Endodermal cell (in vitro differentiated cells): ENCODE measurements at regions not wholly inside any gene's neighbourhood (a gene's known extent, or its start where the extent isn't known, plus 50 kb on each side); places are given as distances from the start of the nearest gene placed in this dataset.

Experiments
- DNase-seq: peaks from one replicate; pipeline ENCODE4 v3.0.0-alpha.2; 2017
- H3K27ac ChIP-seq: 2 replicates; pipeline ENCODE4 v1.5.1; 2013; ENCODE audit warnings: mild to moderate bottlenecking, low read depth, low read length, moderate library complexity
- H3K27me3 ChIP-seq: 2 replicates; pipeline ENCODE4 v1.6.1; 2013; ENCODE audit warnings: mild to moderate bottlenecking, low read length, moderate library complexity; ENCODE audit not compliant: insufficient read depth, control insufficient read depth, poor library complexity, severe bottlenecking
- H3K36me3 ChIP-seq: 2 replicates; pipeline ENCODE4 v1.7.0; 2013; ENCODE audit warnings: mild to moderate bottlenecking, low read length, moderate library complexity; ENCODE audit not compliant: control insufficient read depth, insufficient read depth
- H3K4me1 ChIP-seq: one replicate; pipeline ENCODE4 v1.7.0; 2013; ENCODE audit warnings: low read length; ENCODE audit not compliant: control insufficient read depth, insufficient read depth
- H3K4me3 ChIP-seq: 2 replicates; pipeline ENCODE4 v1.5.1; 2013; ENCODE audit warnings: mild to moderate bottlenecking, low read length, moderate library complexity
- H3K9ac ChIP-seq: 2 replicates; pipeline ENCODE4 v1.6.1; 2013; ENCODE audit warnings: mild to moderate bottlenecking, low read length, moderate library complexity; ENCODE audit not compliant: poor library complexity, severe bottlenecking; ENCODE audit errors: extremely low read depth
- H3K9me3 ChIP-seq: 2 replicates; pipeline ENCODE4 v1.6.1; 2013; ENCODE audit warnings: mild to moderate bottlenecking, low read length, moderate library complexity; ENCODE audit not compliant: control insufficient read depth
- H3K27ac Mint-ChIP-seq: 2 replicates; pipeline ENCODE4 v1.8.0; 2020; ENCODE audit warnings: mixed read lengths
- H3K27me3 Mint-ChIP-seq: 2 replicates; pipeline ENCODE4 v1.8.0; 2021; ENCODE audit warnings: mild to moderate bottlenecking, mixed read lengths; ENCODE audit not compliant: insufficient read depth
- H3K36me3 Mint-ChIP-seq: 2 replicates; pipeline ENCODE4 v1.8.0; 2020; ENCODE audit warnings: low read depth, mixed read lengths
- H3K4me1 Mint-ChIP-seq: 2 replicates; pipeline ENCODE4 v1.8.0; 2020; ENCODE audit warnings: mixed read lengths
- H3K4me3 Mint-ChIP-seq: 2 replicates; pipeline ENCODE4 v1.8.0; 2020; ENCODE audit warnings: mild to moderate bottlenecking, moderate library complexity, mixed read lengths
- H3K9me3 Mint-ChIP-seq: 2 replicates; pipeline ENCODE4 v1.8.0; 2020; ENCODE audit warnings: mild to moderate bottlenecking, mixed read lengths
- WGBS, 2 experiments: methylation state at CpG; one replicate each; pipeline versions ENCODE4 v1.1.5 to v1.1.7; 2013; ENCODE audit warnings: missing lambda C conversion rate in 2 of 2, mixed read lengths in 1 of 2; ENCODE audit not compliant: insufficient coverage in 1 of 2, insufficient read length in 1 of 2; 5-methylcytosine and 5-hydroxymethylcytosine counted together
- TF ChIP-seq, protein P1 (sequence below): fragments of 200-600 bp; sonication (generic); conservative IDR thresholded peaks from 2 replicates; pipeline ENCODE4 v1.5.0; 2021; ENCODE audit warnings: antibody characterized with exemption, mild to moderate bottlenecking

DNA sequence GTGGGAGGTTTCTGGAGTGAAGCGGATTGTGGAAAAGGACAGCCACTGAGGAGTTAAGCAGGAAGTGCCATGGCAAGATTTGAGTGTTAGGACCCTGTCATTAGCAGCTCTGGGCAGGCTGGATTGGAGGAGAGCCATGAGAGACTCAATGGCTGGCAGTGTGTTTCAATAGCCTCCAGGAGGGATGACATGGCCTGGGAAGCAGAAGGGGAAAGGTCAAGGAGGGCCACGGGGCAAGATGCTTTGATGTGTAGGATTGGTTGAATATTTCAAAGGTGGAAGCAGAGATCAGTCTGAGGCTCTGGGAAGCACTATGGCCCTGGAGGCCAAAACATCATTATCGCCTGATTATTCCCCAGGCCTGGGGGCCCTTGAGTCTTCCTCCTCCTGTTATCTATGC is 229.0 kb upstream of the HS6ST1 start:
- no peak overlapping the region for H3K4me3 Mint-ChIP-seq

DNA sequence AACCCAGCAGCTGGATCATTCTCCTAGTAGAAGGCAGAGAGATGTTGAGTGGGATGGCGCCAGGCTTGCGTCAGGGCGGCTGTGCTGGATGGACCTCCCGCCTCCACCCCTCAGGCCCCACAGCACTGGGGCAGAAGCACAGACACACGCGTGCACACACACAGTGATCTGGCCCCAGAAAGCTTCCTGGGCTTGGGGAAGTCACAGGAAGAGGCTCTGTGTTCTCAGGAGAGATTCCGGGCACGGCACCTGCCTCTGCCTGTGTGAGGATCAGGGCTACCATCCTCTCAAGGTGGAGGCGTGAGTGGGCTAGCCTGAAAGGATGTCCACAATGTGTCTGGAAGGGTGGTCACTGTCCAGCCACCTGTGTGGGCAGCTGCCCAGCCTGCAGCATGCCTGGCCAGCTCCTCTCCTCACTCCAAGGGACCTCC is 229.8 kb upstream of the HS6ST1 start:
- Histone ChIP-seq H3K9ac (no peak overlapping the region), H3K9me3 (no peaks in the 10 kb centered on the region), H3K4me1 (no peaks in the 10 kb centered on the region), H3K27me3 (no peaks in the 10 kb centered on the region), H3K4me3 (no peak overlapping the region), H3K27ac (no peak overlapping the region), H3K36me3 (no peaks in the 10 kb centered on the region)
- Mint-ChIP-seq H3K4me3 (no peak overlapping the region), H3K27ac (no peak overlapping the region), H3K27me3 (no peaks in the 10 kb centered on the region), H3K9me3 (no peaks in the 10 kb centered on the region), H3K4me1 (peaks cover 13% of the 10 kb centered on the region), H3K36me3 (no peaks in the 10 kb centered on the region)
- TF ChIP-seq, protein P1, sequence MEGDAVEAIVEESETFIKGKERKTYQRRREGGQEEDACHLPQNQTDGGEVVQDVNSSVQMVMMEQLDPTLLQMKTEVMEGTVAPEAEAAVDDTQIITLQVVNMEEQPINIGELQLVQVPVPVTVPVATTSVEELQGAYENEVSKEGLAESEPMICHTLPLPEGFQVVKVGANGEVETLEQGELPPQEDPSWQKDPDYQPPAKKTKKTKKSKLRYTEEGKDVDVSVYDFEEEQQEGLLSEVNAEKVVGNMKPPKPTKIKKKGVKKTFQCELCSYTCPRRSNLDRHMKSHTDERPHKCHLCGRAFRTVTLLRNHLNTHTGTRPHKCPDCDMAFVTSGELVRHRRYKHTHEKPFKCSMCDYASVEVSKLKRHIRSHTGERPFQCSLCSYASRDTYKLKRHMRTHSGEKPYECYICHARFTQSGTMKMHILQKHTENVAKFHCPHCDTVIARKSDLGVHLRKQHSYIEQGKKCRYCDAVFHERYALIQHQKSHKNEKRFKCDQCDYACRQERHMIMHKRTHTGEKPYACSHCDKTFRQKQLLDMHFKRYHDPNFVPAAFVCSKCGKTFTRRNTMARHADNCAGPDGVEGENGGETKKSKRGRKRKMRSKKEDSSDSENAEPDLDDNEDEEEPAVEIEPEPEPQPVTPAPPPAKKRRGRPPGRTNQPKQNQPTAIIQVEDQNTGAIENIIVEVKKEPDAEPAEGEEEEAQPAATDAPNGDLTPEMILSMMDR = no peak
- DNase-seq = no peak
- 92 to 96% methylated on average over 3 to 9 of the region's 9 CpGs for WGBS, 2 experiments

More for the DNA sequence above, 229.0 kb upstream of the HS6ST1 start:
- Histone ChIP-seq H3K4me1 (no peaks in the 10 kb centered on the region), H3K4me3 (no peak overlapping the region), H3K9ac (no peak overlapping the region), H3K27ac (no peak overlapping the region), H3K36me3 (no peaks in the 10 kb centered on the region), H3K27me3 (no peaks in the 10 kb centered on the region), H3K9me3 (no peaks in the 10 kb centered on the region)
- 78 to 96% methylated on average over 2 to 3 of the region's 3 CpGs for WGBS, 2 experiments
- TF ChIP-seq, protein P1 = no peak
- DNase-seq = no peak
- Mint-ChIP-seq H3K36me3 (no peaks in the 10 kb centered on the region), H3K27me3 (no peaks in the 10 kb centered on the region), H3K4me1 (peaks cover 21% of the 10 kb centered on the region), H3K9me3 (no peaks in the 10 kb centered on the region), H3K27ac (no peak overlapping the region)

DNA sequence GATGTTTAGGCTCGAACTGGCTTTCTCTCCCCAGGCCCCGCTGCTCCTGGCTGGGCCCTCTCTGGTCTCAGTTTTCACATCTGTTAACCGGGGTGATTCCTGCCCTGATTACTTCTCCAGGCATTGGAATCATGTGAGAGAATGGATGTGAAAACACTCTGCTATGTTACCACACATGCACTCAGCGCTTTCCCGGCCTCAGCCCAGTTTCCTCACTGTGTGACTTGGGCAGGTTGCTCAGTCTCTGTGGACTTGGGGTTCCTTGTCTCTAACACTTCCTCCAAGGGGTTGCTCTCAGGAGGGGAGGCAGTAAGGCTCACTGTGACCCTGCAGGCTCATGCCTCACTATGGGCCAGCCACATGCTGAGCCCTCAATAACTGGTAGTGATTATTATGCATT is 230.4 kb upstream of the HS6ST1 start:
- WGBS, 2 experiments = 94 to 96% methylated on average over 4 to 5 of the region's 5 CpGs
- H3K9ac ChIP-seq = no peak overlapping the region
- H3K36me3 ChIP-seq = no peaks in the 10 kb centered on the region
- Mint-ChIP-seq H3K27ac (no peak overlapping the region), H3K36me3 (no peaks in the 10 kb centered on the region), H3K9me3 (no peaks in the 10 kb centered on the region), H3K27me3 (no peaks in the 10 kb centered on the region), H3K4me1 (peaks cover 10% of the 10 kb centered on the region), H3K4me3 (no peak overlapping the region)
- no peak overlapping the region for H3K4me3 ChIP-seq
- TF ChIP-seq, protein P1 = no peak
- H3K4me1 ChIP-seq = no peaks in the 10 kb centered on the region
- no peaks in the 10 kb centered on the region for H3K27me3 ChIP-seq
- no peak for DNase-seq
- no peaks in the 10 kb centered on the region for H3K9me3 ChIP-seq
- no peak overlapping the region for H3K27ac ChIP-seq
